DND-41 (cell line): ENCODE measurements at regions not wholly inside any gene's neighbourhood (a gene's known extent, or its start where the extent isn't known, plus 50 kb on each side); places are given as distances from the start of the nearest gene placed in this dataset.

ENCODE experiments used
- CTCF ChIP-seq: IDR thresholded peaks from 2 replicates; pipeline ENCODE4 v1.5.1; 2012; ENCODE audit warnings: borderline replicate concordance, low read length, moderate library complexity, mild to moderate bottlenecking; ENCODE audit not compliant: poor library complexity, severe bottlenecking; ENCODE audit errors: extremely low read depth
- EZH2 ChIP-seq: IDR thresholded peaks from 3 replicates; pipeline ENCODE4 v1.6.1; 2012; ENCODE audit warnings: borderline replicate concordance, low read depth, mild to moderate bottlenecking, moderate library complexity, low read length, inconsistent platforms; ENCODE audit not compliant: severe bottlenecking

- TF ChIP-seq CTCF (no peak), EZH2 (no peak)
Measured at GRCh38 chr3:177960722-177961121, 575.5 kb upstream of the KCNMB2 start.
